ENCODE measurements at regions not wholly inside any gene's neighbourhood (a gene's known extent, or its start where the extent isn't known, plus 50 kb on each side); places are given as distances from the start of the nearest gene placed in this dataset.

GRCh38 chr7:115721293-115722217, 309.0 kb downstream of the TFEC start:
- no peak overlapping the region for H3K4me3 ChIP-seq
- intact Hi-C loops (cut with micrococcal nuclease; ENCODE audit: unreplicated experiment) (no loop called here), in situ Hi-C loops (cut with MboI) (no loop called here)
- no peak overlapping the region for H3K27ac ChIP-seq (ENCODE audit: control insufficient read depth, insufficient read depth)
- no peaks in the 10 kb centered on the region for H3K79me2 ChIP-seq (ENCODE audit: control insufficient read depth, insufficient read depth, low read length)
- FAIRE-seq (no peak), ATAC-seq (no peak), DNase-seq (ENCODE audit: low read depth, low spot score) (no peak)
- POLR2A ChIA-PET, result interaction anchor here (0.6 to 0.7 kb wide), 3 partner anchors 39 to 387 kb away, joined by 4 to 5 read pairs (median 5); no protein-coding TSS in a partner anchor
- H3K4me2 ChIP-seq (ENCODE audit: control insufficient read depth, insufficient read depth), result no peak overlapping the region
- H2AFZ ChIP-seq (ENCODE audit: control insufficient read depth, low read depth, low read length), result no peak overlapping the region
- H4K20me1 ChIP-seq (ENCODE audit: control insufficient read depth, insufficient read depth), result no peaks in the 10 kb centered on the region
- 41% methylated on average over 4 of the region's 5 CpGs for WGBS (ENCODE audit: insufficient coverage, insufficient replicate concordance, low lambda C conversion rate, missing lambda C conversion rate)
- H3K4me1 ChIP-seq (ENCODE audit: control insufficient read depth, insufficient read depth, low read length), result no peaks in the 10 kb centered on the region
- RAD21 ChIA-PET (ENCODE audit: unreplicated experiment), result no interaction called here
- CTCF ChIA-PET, result interaction anchor here (0.7 kb wide), 1 partner anchor 14 kb away, joined by 3 read pairs; no protein-coding TSS in a partner anchor
- no peaks in the 10 kb centered on the region for H3K36me3 ChIP-seq (ENCODE audit: control insufficient read depth in 2 of 2, insufficient read depth in 2 of 2, low read length in 1 of 2)
- BruUV-seq (replicated peaks), result no TSS peak
- SMC1A ChIA-PET (ENCODE audit: uncharacterized antibody, unreplicated experiment), result interaction anchor here (0.7 kb wide), 1 partner anchor 141 kb away, joined by 3 read pairs; no protein-coding TSS in a partner anchor
- H3K27me3 ChIP-seq (replicated peaks in 1 of 2; ENCODE audit: control insufficient read depth in 2 of 2, insufficient read depth in 2 of 2, low read length in 1 of 2), result no peaks in the 10 kb centered on the region
- no peak for TF ChIP-seq NR2C1 (IDR thresholded peaks at IDR 0.05)
- H3K9me3 ChIP-seq (replicated peaks; ENCODE audit: control insufficient read depth, insufficient read depth, low read length), result no peaks in the 10 kb centered on the region
- H3K9ac ChIP-seq (ENCODE audit: control insufficient read depth, insufficient read depth, low read length), result no peak overlapping the region

- POLR2A ChIA-PET, result no interaction called here
Measured at GRCh38 chr7:115719963-115720362, 310.6 kb downstream of the TFEC start.

More at GRCh38 chr7:115719963-115720362, 310.6 kb downstream of the TFEC start:
- Histone ChIP-seq H3K9ac (ENCODE audit: control insufficient read depth, insufficient read depth, low read length) (no peak overlapping the region), H3K79me2 (ENCODE audit: control insufficient read depth, insufficient read depth, low read length) (no peaks in the 10 kb centered on the region), H3K27ac (ENCODE audit: control insufficient read depth, insufficient read depth) (no peak overlapping the region), H3K4me2 (ENCODE audit: control insufficient read depth, insufficient read depth) (no peak overlapping the region), H2AFZ (ENCODE audit: control insufficient read depth, low read depth, low read length) (no peak overlapping the region), H3K9me3 (replicated peaks; ENCODE audit: control insufficient read depth, insufficient read depth, low read length) (no peaks in the 10 kb centered on the region), H3K27me3 (replicated peaks in 1 of 2; ENCODE audit: control insufficient read depth in 2 of 2, insufficient read depth in 2 of 2, low read length in 1 of 2) (no peaks in the 10 kb centered on the region), H3K4me3 (no peak overlapping the region), H4K20me1 (ENCODE audit: control insufficient read depth, insufficient read depth) (no peaks in the 10 kb centered on the region), H3K36me3 (ENCODE audit: control insufficient read depth in 2 of 2, insufficient read depth in 2 of 2, low read length in 1 of 2) (no peaks in the 10 kb centered on the region), H3K4me1 (ENCODE audit: control insufficient read depth, insufficient read depth, low read length) (no peaks in the 10 kb centered on the region)
- BruUV-seq (replicated peaks), result no TSS peak
- ChIA-PET RAD21 (ENCODE audit: unreplicated experiment) (no interaction called here), SMC1A (ENCODE audit: uncharacterized antibody, unreplicated experiment) (no interaction called here), CTCF (no interaction called here)
- in situ Hi-C loops (cut with MboI), result no loop called here
- intact Hi-C loops (cut with micrococcal nuclease; ENCODE audit: unreplicated experiment), result no loop called here
- no peak for FAIRE-seq
- DNase-seq (ENCODE audit: low read depth, low spot score), result no peak
- TF ChIP-seq KDM1A (IDR thresholded peaks at IDR 0.05; ENCODE audit: borderline replicate concordance), result no peak
- TF ChIP-seq NFYB (IDR thresholded peaks at IDR 0.05; ENCODE audit: insufficient read depth, low read depth, low read length), result no peak
- no peak for TF ChIP-seq NR2C2 (IDR thresholded peaks at IDR 0.05; ENCODE audit: borderline replicate concordance, control insufficient read depth, insufficient read length, low read depth)
- TF ChIP-seq IRF4 (IDR thresholded peaks at IDR 0.05; ENCODE audit: low read depth, low read length), result no peak
- ATAC-seq, result no peak
- 50% methylated on average over 5 of the region's 5 CpGs for WGBS (ENCODE audit: insufficient coverage, insufficient replicate concordance, low lambda C conversion rate, missing lambda C conversion rate)
